IMR-90 (cell line): ENCODE measurements at regions not wholly inside any gene's neighbourhood (a gene's known extent, or its start where the extent isn't known, plus 50 kb on each side); places are given as distances from the start of the nearest gene placed in this dataset.
A peak's percentile ranks its signal among the peaks of the same experiment; 100 is the strongest.

Experiments used
- ATAC-seq: fragments of 200-7000 bp; cut with Tn5 transposase; 2 replicates; pipeline ENCODE4 v1.9.1; 2020; ENCODE audit warnings: low read depth, mild to moderate bottlenecking, moderate library complexity
- BruUV-seq: library from RNA; stranded (reverse); fragments of 400-500 nt; replicated peaks from 2 replicates; lab custom pipeline; 2021; lab: Mats Ljungman, UMichigan
- CTCF ChIA-PET: fragments of 300-600 bp; formaldehyde crosslinking; extraction: SDS; loops from one replicate; lab custom pipeline; 2021; ENCODE audit warnings: antibody characterized with exemption; lab: Yijun Ruan, JAX
- POLR2A ChIA-PET: fragments of 300-600 bp; sonication (Branson Sonifier 250); formaldehyde crosslinking; loops from one replicate; lab custom pipeline; 2022; ENCODE audit warnings: antibody characterized with exemption; ENCODE audit not compliant: unreplicated experiment; lab: Charles Lee
- DNase-seq: peaks from one replicate; pipeline ENCODE4 v3.0.0; 2013
- H2AFZ ChIP-seq: replicated peaks from 2 replicates; pipeline ENCODE3; 2013; ENCODE audit warnings: low read length, mild to moderate bottlenecking; ENCODE audit not compliant: poor library complexity
- H2AK5ac ChIP-seq: 2 replicates; pipeline ENCODE4 v1.6.1; 2013; ENCODE audit warnings: low read depth, low read length, inconsistent platforms
- H2AK9ac ChIP-seq: replicated peaks from 2 replicates; pipeline ENCODE3; 2013; ENCODE audit warnings: mild to moderate bottlenecking, low read depth, low read length, moderate library complexity; ENCODE audit not compliant: poor library complexity
- H2BK120ac ChIP-seq: 2 replicates; pipeline ENCODE4 v1.6.1; 2013; ENCODE audit warnings: low read depth, low read length, inconsistent platforms
- H2BK15ac ChIP-seq: 3 replicates; pipeline ENCODE4 v1.6.1; 2013; ENCODE audit warnings: low read depth, low read length, inconsistent platforms
- H2BK20ac ChIP-seq: 2 replicates; pipeline ENCODE4 v1.6.1; 2013; ENCODE audit warnings: low read depth, mild to moderate bottlenecking, inconsistent platforms, low read length, moderate library complexity
- H2BK5ac ChIP-seq: 2 replicates; pipeline ENCODE4 v1.6.1; 2013; ENCODE audit warnings: mild to moderate bottlenecking, low read depth, low read length, inconsistent platforms; ENCODE audit not compliant: poor library complexity, severe bottlenecking
- H3K14ac ChIP-seq: replicated peaks from 2 replicates; pipeline ENCODE4 v1.6.1; 2013; ENCODE audit warnings: low read depth, low read length, inconsistent platforms
- H3K18ac ChIP-seq: 2 replicates; pipeline ENCODE4 v1.6.1; 2013; ENCODE audit warnings: low read depth, low read length, control low read depth
- H3K23ac ChIP-seq: 2 replicates; pipeline ENCODE4 v1.6.1; 2013; ENCODE audit warnings: low read depth, low read length, inconsistent platforms
- H3K27ac ChIP-seq: 2 replicates; pipeline ENCODE4 v1.5.1; 2013; ENCODE audit warnings: mild to moderate bottlenecking, control low read depth, low read length; ENCODE audit not compliant: insufficient read depth
- H3K27me3 ChIP-seq: 2 replicates; pipeline ENCODE4 v1.6.1; 2013; ENCODE audit warnings: low read length; ENCODE audit not compliant: control insufficient read depth, insufficient read depth
- H3K36me3 ChIP-seq: 2 replicates; pipeline ENCODE4 v1.6.1; 2013; ENCODE audit warnings: low read length, mixed read lengths; ENCODE audit not compliant: control insufficient read depth, insufficient read depth
- H3K4ac ChIP-seq: 2 replicates; pipeline ENCODE4 v1.6.1; 2013; ENCODE audit warnings: low read depth, low read length, inconsistent platforms
- H3K4me1 ChIP-seq: 2 replicates; pipeline ENCODE4 v1.6.1; 2013; ENCODE audit warnings: low read length, mixed read lengths; ENCODE audit not compliant: control insufficient read depth, insufficient read depth
- H3K4me2 ChIP-seq: 2 replicates; pipeline ENCODE4 v1.6.1; 2013; ENCODE audit warnings: low read depth, mild to moderate bottlenecking, control low read depth, low read length, moderate library complexity
- H3K4me3 ChIP-seq: 2 replicates; pipeline ENCODE4 v1.5.1; 2013; ENCODE audit warnings: low read depth, mild to moderate bottlenecking, control low read depth, low read length, moderate library complexity; ENCODE audit not compliant: insufficient read depth
- H3K56ac ChIP-seq: 2 replicates; pipeline ENCODE4 v1.6.1; 2013; ENCODE audit warnings: low read length, inconsistent platforms; ENCODE audit not compliant: insufficient read depth; ENCODE audit errors: extremely low read depth
- H3K79me1 ChIP-seq, 2 experiments: 2 replicates each; pipeline ENCODE4 v1.6.1; 2013; ENCODE audit warnings: low read length in 2 of 2, inconsistent platforms in 1 of 2, low read depth in 1 of 2
- H3K9ac ChIP-seq: 2 replicates; pipeline ENCODE4 v1.6.1; 2013; ENCODE audit warnings: low read depth, low read length, control low read depth
- H3K9me1 ChIP-seq: 2 replicates; pipeline ENCODE4 v1.6.1; 2013; ENCODE audit warnings: low read length, inconsistent platforms; ENCODE audit not compliant: insufficient read depth
- H3K9me3 ChIP-seq: 2 replicates; pipeline ENCODE4 v1.6.1; 2013; ENCODE audit warnings: low read length; ENCODE audit not compliant: control insufficient read depth, insufficient read depth
- H4K20me1 ChIP-seq: 2 replicates; pipeline ENCODE4 v1.6.1; 2013; ENCODE audit warnings: low read length, inconsistent platforms; ENCODE audit not compliant: insufficient read depth
- H4K5ac ChIP-seq: 2 replicates; pipeline ENCODE4 v1.6.1; 2013; ENCODE audit warnings: mild to moderate bottlenecking, low read depth, low read length, control low read depth
- H4K8ac ChIP-seq, 2 experiments: 2 replicates each; pipeline ENCODE4 v1.6.1; 2013; ENCODE audit warnings: low read depth in 2 of 2, low read length in 2 of 2, control low read depth in 1 of 2, inconsistent platforms in 1 of 2
- H4K91ac ChIP-seq: 2 replicates; pipeline ENCODE4 v1.6.1; 2013; ENCODE audit warnings: low read depth, low read length, inconsistent platforms; ENCODE audit not compliant: insufficient read depth
- BHLHE40 ChIP-seq: fragments of 150-350 bp; IDR thresholded peaks from 2 replicates; pipeline ENCODE4 v1.6.1; 2016; ENCODE audit warnings: mild to moderate bottlenecking, low read depth, low read length
- CEBPB ChIP-seq: IDR thresholded peaks from 2 replicates; pipeline ENCODE4 v1.6.1; 2012; ENCODE audit warnings: low read depth, low read length, improper control_type of control experiment
- CHD1 ChIP-seq: IDR thresholded peaks from 2 replicates; pipeline ENCODE4 v1.6.1; 2012; ENCODE audit warnings: low read depth, low read length, improper control_type of control experiment
- CTCF ChIP-seq: conservative IDR thresholded peaks from 2 replicates; pipeline ENCODE4 v1.5.1; 2012; ENCODE audit warnings: mild to moderate bottlenecking, low read depth, low read length, improper control_type of control experiment
- ELK1 ChIP-seq: fragments of 150-350 bp; IDR thresholded peaks from 2 replicates; pipeline ENCODE4 v1.6.1; 2016; ENCODE audit warnings: low read depth, mild to moderate bottlenecking, low read length, moderate library complexity, borderline replicate concordance
- FOS ChIP-seq: fragments of 150-350 bp; IDR thresholded peaks from 2 replicates; pipeline ENCODE4 v1.6.1; 2016; ENCODE audit warnings: low read depth, low read length
- MAFK ChIP-seq: IDR thresholded peaks from 2 replicates; pipeline ENCODE4 v1.6.1; 2012; ENCODE audit warnings: low read depth, low read length, improper control_type of control experiment
- MAZ ChIP-seq: IDR thresholded peaks from 2 replicates; pipeline ENCODE4 v1.6.1; 2012; ENCODE audit warnings: low read depth, mild to moderate bottlenecking, low read length, improper control_type of control experiment, moderate library complexity, borderline replicate concordance
- MXI1 ChIP-seq: IDR thresholded peaks from 2 replicates; pipeline ENCODE4 v1.6.1; 2012; ENCODE audit warnings: low read depth, mild to moderate bottlenecking, low read length, moderate library complexity, borderline replicate concordance
- NFE2L2 ChIP-seq: fragments of 150-350 bp; IDR thresholded peaks from 2 replicates; pipeline ENCODE4 v1.6.1; 2016; ENCODE audit warnings: low read depth, mild to moderate bottlenecking, low read length
- POLR2A ChIP-seq: IDR thresholded peaks from 2 replicates; pipeline ENCODE4 v1.6.1; 2012; ENCODE audit warnings: mild to moderate bottlenecking, low read depth, low read length
- RAD21 ChIP-seq: IDR thresholded peaks from 2 replicates; pipeline ENCODE4 v1.6.1; 2012; ENCODE audit warnings: low read length, improper control_type of control experiment
- RCOR1 ChIP-seq: IDR thresholded peaks from 2 replicates; pipeline ENCODE4 v1.6.1; 2012; ENCODE audit warnings: mild to moderate bottlenecking, low read length, improper control_type of control experiment; ENCODE audit not compliant: insufficient replicate concordance
- RFX5 ChIP-seq: IDR thresholded peaks from 2 replicates; pipeline ENCODE4 v1.8.0; 2012; ENCODE audit warnings: low read depth, mild to moderate bottlenecking, low read length, moderate library complexity
- SMC3 ChIP-seq: fragments of 150-350 bp; IDR thresholded peaks from 2 replicates; pipeline ENCODE4 v1.6.1; 2016; ENCODE audit warnings: low read depth, mild to moderate bottlenecking, antibody characterized with exemption, low read length, moderate library complexity
- USF2 ChIP-seq: fragments of 150-350 bp; IDR thresholded peaks from 2 replicates; pipeline ENCODE4 v1.6.1; 2017; ENCODE audit warnings: mild to moderate bottlenecking, antibody characterized with exemption, low read length, low read depth
- WGBS, 2 experiments: methylation state at CpG; one replicate each; pipeline versions ENCODE4 v1.1.5 to v1.1.7; 2013; ENCODE audit warnings: missing lambda C conversion rate in 2 of 2; ENCODE audit not compliant: insufficient read length in 1 of 2; ENCODE audit errors: extremely low coverage in 2 of 2; 5-methylcytosine and 5-hydroxymethylcytosine counted together
- dilution Hi-C: fragments of 300-500 bp; cut with HindIII; formaldehyde crosslinking; loops from one replicate; pipeline ENCODE4 v1.14.3; 2018; ENCODE audit warnings: low sequenced_read_pairs; ENCODE audit not compliant: unreplicated experiment
- in situ Hi-C: fragments of 300-500 bp; cut with MboI; formaldehyde crosslinking; loops from 3 replicates; pipeline ENCODE4 v1.14.3; 2019; ENCODE audit warnings: low sequenced_read_pairs, inconsistent platforms, mixed read lengths
- intact Hi-C: fragments of 100-400 bp; cut with micrococcal nuclease; formaldehyde crosslinking; loops from 2 replicates; pipeline ENCODE4 v1.10.0; 2022

DNA sequence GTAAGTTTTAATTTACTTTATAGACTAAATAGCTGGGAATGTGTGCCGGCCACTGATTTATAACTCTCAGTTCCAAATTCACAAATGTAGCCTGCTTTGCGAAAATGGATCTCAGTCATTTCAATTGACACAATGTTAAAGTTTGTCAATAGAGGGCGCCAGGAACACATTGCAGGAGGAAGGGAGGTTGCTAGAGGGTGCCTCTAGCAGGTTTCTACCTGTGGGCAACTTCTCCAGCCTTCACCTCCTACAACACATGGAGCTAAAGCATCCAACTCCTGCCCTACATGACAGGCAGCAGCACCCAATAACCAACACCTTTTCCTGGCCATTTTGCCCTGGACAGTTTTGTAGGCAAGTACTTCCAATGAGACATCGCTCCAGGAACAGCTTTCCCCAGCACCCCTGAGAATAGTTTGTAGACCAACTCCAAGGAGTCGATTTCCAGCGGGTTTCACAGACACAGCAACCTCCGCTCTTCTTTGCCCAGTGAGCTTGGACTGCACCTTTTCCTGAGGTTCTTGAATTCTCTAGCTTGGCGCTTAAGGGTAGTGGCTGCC lies 784.8 kb upstream of the CDH2 start:
- no TSS peak for BruUV-seq
- H3K36me3 ChIP-seq, result no peaks in the 10 kb centered on the region
- intact Hi-C loops, result loop anchor here (1.0 to 5.0 kb wide), 2 partner anchors 220 to 1321 kb away; no protein-coding TSS in a partner anchor
- H3K18ac ChIP-seq, result no peak overlapping the region
- H3K27me3 ChIP-seq, result no peaks in the 10 kb centered on the region
- no CpG with 5 or more reads among the region's 8 CpGs for WGBS, 2 experiments
- peak overlapping the region; percentile 39; the same call in 1 of the 2 replicates for H2BK20ac ChIP-seq
- no peak overlapping the region for H3K4me2 ChIP-seq
- ChIA-PET CTCF (interaction anchor here (0.8 to 1.1 kb wide), 4 partner anchors 11 to 24 kb away, joined by 3 to 4 read pairs (median 3); no protein-coding TSS in a partner anchor), POLR2A (no interaction called here)
- H2BK120ac ChIP-seq, result peak overlapping the region; percentile 47
- peak overlapping the region; percentile 89; the same call in 1 of the 2 replicates for H2AK5ac ChIP-seq
- no peaks in the 10 kb centered on the region for H3K9me1 ChIP-seq
- peak overlapping the region; percentile 9 for H2AK9ac ChIP-seq
- peak; percentile 49 for ATAC-seq
- peak; percentile 22 for DNase-seq
- H3K9ac ChIP-seq, result no peak overlapping the region
- no peaks in the 10 kb centered on the region for H3K79me1 ChIP-seq
- H4K5ac ChIP-seq, result no peak overlapping the region
- no peak overlapping the region for H3K27ac ChIP-seq
- peak overlapping the region; percentile 58; the same call in 1 of the 2 replicates for H3K4ac ChIP-seq
- in situ Hi-C loops, result no loop called here
- H4K91ac ChIP-seq, result no peak overlapping the region
- dilution Hi-C loops, result no loop called here
- H2AFZ ChIP-seq, result peak overlapping the region; percentile 39
- TF ChIP-seq CTCF, result peak; percentile 66
- TF ChIP-seq USF2, result no peak
- no peak for TF ChIP-seq POLR2A
- TF ChIP-seq BHLHE40, result no peak
- no peak for TF ChIP-seq MAZ
- no peak for TF ChIP-seq FOS
- no peak for TF ChIP-seq MAFK
- TF ChIP-seq MXI1, result no peak
- TF ChIP-seq CEBPB, result no peak
- peak; percentile 75 for TF ChIP-seq RAD21
- no peak for TF ChIP-seq RCOR1
- TF ChIP-seq ELK1, result no peak
- TF ChIP-seq RFX5, result no peak
- no peak for TF ChIP-seq NFE2L2
- TF ChIP-seq CHD1, result no peak
- TF ChIP-seq SMC3, result peak; percentile 54
- no peak overlapping the region for H3K4me3 ChIP-seq
- H3K23ac ChIP-seq, result no peak overlapping the region
- H4K8ac ChIP-seq, result no peak overlapping the region
- no peak overlapping the region for H3K56ac ChIP-seq
- H2BK15ac ChIP-seq, result no peak overlapping the region
- H3K4me1 ChIP-seq, result no peaks in the 10 kb centered on the region
- H4K20me1 ChIP-seq, result no peaks in the 10 kb centered on the region
- no peak overlapping the region for H2BK5ac ChIP-seq
- no peaks in the 10 kb centered on the region for H3K9me3 ChIP-seq
- H3K14ac ChIP-seq, result no peak overlapping the region
